Activated T-cell treated with anti-CD3 and anti-CD28 coated beads, Interleukin-2, amount 50 U/mL, for 4 hours (primary cell): ENCODE measurements at regions not wholly inside any gene's neighbourhood (a gene's known extent, or its start where the extent isn't known, plus 50 kb on each side); places are given as distances from the start of the nearest gene placed in this dataset.
"Not testable (repeated sequence)": the region's sequence is repeated elsewhere in the genome, so short reads cannot be mapped to it uniquely, and the experiment has no call there.

Experiments used
- ATAC-seq, 2 donors: fragments of 200-7000 bp; cut with Tn5 transposase; one replicate each; pipeline ENCODE4 v1.10.0; 2021
- DNase-seq: peaks from one replicate; pipeline ENCODE4 v3.0.0-alpha.2; 2020
- H3K27me3 Mint-ChIP-seq: one replicate; pipeline ENCODE4 v1.8.0; 2021; ENCODE audit warnings: low read depth, mixed read lengths
- H3K36me3 Mint-ChIP-seq: one replicate; pipeline ENCODE4 v1.8.0; 2022; ENCODE audit warnings: mixed read lengths; ENCODE audit not compliant: insufficient read depth
- H3K4me1 Mint-ChIP-seq: one replicate; pipeline ENCODE4 v1.8.0; 2021; ENCODE audit warnings: low read depth, mixed read lengths
- H3K4me3 Mint-ChIP-seq: one replicate; pipeline ENCODE4 v1.8.0; 2021; ENCODE audit warnings: mild to moderate bottlenecking, moderate library complexity, mixed read lengths
- H3K9me3 Mint-ChIP-seq: one replicate; pipeline ENCODE4 v1.8.0; 2021; ENCODE audit warnings: mixed read lengths

DNA sequence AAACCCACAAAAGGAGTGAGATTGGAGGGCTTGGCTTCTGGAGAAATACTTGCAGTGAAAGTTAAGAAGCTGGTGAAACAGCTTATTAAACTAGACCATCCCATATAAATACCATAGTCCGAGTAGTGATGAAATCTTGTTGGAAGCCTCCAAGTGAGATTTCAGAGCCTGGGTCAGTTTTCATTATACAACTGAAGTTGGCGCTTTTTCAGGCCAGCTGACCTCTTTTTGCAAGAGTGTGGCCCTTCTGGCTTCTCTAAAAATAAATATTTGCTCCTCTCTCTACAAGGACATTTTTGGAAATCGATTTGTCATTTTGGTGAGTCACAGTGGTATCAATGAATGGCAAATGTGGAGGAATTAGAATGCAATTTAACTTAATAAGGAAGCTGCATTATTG is 51.2 kb upstream of the THRB start:
- DNase-seq (no peak), ATAC-seq (no peak)
- Mint-ChIP-seq H3K27me3 (no peaks in the 10 kb centered on the region), H3K4me3 (no peak overlapping the region), H3K9me3 (no peaks in the 10 kb centered on the region), H3K4me1 (no peaks in the 10 kb centered on the region), H3K36me3 (no peaks in the 10 kb centered on the region)

DNA sequence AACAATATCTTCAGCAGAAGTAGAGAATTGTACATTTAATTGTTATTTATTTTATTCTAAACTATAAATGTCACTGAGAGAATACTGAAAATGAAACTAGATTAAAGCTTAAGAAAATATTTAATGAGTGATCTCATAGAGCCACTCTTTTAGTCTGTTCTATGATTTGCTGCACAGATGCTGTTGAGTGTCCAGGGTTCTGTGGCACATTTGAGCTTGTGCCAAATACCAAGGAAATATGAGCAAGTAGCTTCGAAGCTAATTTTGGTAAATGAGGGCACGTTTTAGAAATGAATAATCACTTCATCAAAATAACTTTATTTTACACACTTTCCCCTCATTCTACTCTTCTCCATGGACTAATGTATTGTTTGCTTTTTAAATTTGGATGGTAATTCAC is 53.6 kb upstream of the THRB start:
- Mint-ChIP-seq H3K36me3 (no peaks in the 10 kb centered on the region), H3K4me3 (no peak overlapping the region), H3K9me3 (no peaks in the 10 kb centered on the region), H3K4me1 (no peaks in the 10 kb centered on the region), H3K27me3 (no peaks in the 10 kb centered on the region)
- no peak for DNase-seq
- ATAC-seq = no peak

DNA sequence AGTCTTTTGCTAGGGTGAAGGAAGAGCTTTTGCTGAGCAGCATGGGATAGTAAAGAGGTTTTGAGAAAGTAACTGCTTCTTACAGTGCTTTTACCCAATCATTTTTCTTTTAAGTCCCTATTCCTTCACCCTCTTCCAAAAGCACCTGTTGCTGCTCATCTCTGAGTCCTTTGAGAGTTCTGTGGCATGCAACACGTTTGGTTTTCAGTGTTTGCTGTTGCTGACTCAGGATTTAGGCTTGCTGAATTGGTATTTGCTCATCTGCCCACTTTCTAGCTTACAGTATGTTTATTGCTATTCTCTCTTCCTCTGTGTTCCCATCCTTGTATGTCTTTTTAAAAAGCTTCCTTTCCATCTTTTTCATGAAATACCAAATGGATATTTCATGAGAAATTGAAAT is 55.9 kb upstream of the THRB start:
- H3K4me3 Mint-ChIP-seq = no peak overlapping the region
- H3K4me1 Mint-ChIP-seq = no peaks in the 10 kb centered on the region
- no peak for ATAC-seq
- no peaks in the 10 kb centered on the region for H3K36me3 Mint-ChIP-seq
- no peaks in the 10 kb centered on the region for H3K27me3 Mint-ChIP-seq
- no peak for DNase-seq
- no peaks in the 10 kb centered on the region for H3K9me3 Mint-ChIP-seq

DNA sequence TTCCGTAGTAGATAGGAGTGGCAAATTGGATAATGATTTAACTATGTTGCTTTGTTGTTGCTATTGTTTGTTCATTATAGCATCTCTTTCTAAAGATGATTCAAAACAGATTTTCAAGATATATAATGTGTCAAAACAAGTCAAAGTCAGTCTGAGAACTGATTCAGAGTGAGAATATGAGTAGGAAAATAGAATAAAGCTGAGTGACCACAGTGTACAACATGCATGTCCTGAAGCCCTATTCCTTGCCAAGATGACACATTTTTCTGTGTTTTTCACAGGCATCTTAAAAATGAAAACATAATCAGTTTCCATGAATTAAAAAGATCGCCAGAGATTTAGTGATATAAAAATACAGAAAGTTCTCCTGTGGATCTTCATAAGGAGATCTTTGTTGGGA is 57.0 kb upstream of the THRB start:
- H3K9me3 Mint-ChIP-seq = no peaks in the 10 kb centered on the region
- DNase-seq (no peak), ATAC-seq (no peak)
- H3K27me3 Mint-ChIP-seq = no peaks in the 10 kb centered on the region
- no peaks in the 10 kb centered on the region for H3K4me1 Mint-ChIP-seq
- no peak overlapping the region for H3K4me3 Mint-ChIP-seq
- H3K36me3 Mint-ChIP-seq = no peaks in the 10 kb centered on the region

DNA sequence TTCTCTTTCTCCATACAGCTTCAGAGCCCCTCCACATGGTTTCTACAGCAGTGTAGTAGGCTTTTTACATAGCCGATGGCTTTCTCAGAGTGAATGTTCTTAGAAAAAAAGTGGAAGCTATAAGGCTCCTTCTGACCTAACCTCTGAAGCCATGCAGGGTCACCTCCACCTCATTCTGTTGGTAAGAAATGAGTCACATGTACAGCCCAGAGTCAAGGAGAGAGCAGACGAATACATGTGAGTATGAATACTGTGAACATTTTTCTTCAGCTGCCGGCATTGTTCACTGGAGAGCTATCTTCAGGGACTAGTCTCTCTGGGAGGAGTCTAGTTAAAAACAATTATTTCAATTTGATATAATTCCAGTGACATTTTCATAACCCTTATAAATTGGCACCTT is 68.2 kb upstream of the THRB start:
- Mint-ChIP-seq H3K4me3 (no peak overlapping the region), H3K27me3 (no peaks in the 10 kb centered on the region), H3K36me3 (no peaks in the 10 kb centered on the region), H3K4me1 (no peaks in the 10 kb centered on the region), H3K9me3 (peaks cover 5% of the 10 kb centered on the region)
- ATAC-seq (no peak), DNase-seq (no peak)

DNA sequence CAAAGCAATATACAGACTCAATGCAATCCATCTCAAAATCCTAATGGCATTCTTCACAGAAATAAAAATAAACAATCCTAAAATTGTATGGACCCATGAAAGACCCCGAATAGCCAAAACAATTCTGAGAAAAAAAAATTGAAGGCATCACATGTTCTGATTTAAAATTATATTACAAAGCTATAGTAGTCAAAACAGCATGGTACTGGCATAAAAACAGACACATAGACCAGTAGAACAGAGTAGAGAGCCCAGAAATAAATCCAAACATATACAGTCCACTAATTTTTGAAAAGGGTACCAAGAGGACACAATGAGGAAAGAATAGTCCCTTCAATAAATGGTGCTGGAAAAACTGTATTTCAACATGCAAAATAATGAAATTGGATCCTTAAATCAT is 70.4 kb upstream of the THRB start:
- Mint-ChIP-seq H3K4me3 (no peak overlapping the region), H3K4me1 (no peaks in the 10 kb centered on the region), H3K27me3 (no peaks in the 10 kb centered on the region), H3K9me3 (peaks cover 13% of the 10 kb centered on the region), H3K36me3 (no peaks in the 10 kb centered on the region)
- DNase-seq = no peak
- ATAC-seq = no peak

DNA sequence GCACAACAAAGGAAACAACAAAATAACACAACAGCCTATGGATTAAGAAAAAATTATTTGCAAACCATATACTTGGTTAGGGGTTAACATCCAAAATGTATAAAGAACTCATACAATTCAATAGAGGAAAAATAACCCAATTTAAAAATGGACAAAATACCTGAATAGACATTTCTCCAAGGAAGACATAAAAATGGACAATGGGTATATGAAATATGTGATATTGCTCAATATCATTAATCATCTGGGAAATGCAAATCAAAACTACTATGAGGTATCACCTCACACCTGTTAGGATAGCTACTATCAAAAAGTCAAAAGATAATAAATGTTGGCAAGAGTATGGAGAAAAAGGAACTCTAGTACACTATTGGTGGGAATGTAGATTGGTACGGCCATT is 71.0 kb upstream of the THRB start:
- H3K4me1 Mint-ChIP-seq = no peaks in the 10 kb centered on the region
- no peaks in the 10 kb centered on the region for H3K27me3 Mint-ChIP-seq
- no peak for ATAC-seq

DNA sequence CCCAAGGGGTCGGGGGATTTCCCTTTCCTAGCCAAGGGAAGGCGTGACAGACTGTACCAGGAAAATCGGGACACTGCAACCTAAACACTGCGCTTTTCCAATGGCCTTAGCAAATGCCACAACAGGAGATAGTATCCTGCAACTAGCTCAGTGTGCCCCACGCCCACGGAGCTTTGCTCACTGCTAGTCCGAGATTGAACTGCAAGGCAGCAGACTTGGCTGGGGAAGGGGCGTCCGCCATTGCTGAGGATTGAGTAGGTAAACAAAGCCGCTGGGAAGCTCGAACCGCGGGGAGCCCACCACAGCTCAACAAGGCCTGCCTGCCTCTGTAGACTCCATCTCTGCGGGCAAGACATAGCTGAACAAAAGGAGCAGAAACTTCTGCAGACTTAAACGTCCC is 72.3 kb upstream of the THRB start:
- ATAC-seq (no peak), DNase-seq (no peak)
- Mint-ChIP-seq H3K36me3 (no peaks in the 10 kb centered on the region), H3K27me3 (no peaks in the 10 kb centered on the region), H3K4me1 (no peaks in the 10 kb centered on the region), H3K9me3 (peaks cover 21% of the 10 kb centered on the region), H3K4me3 (no peak overlapping the region)

More for the DNA sequence above, 71.0 kb upstream of the THRB start:
- no peak for DNase-seq
- no peak overlapping the region for H3K4me3 Mint-ChIP-seq
- H3K36me3 Mint-ChIP-seq = no peaks in the 10 kb centered on the region
- peaks cover 15% of the 10 kb centered on the region for H3K9me3 Mint-ChIP-seq

DNA sequence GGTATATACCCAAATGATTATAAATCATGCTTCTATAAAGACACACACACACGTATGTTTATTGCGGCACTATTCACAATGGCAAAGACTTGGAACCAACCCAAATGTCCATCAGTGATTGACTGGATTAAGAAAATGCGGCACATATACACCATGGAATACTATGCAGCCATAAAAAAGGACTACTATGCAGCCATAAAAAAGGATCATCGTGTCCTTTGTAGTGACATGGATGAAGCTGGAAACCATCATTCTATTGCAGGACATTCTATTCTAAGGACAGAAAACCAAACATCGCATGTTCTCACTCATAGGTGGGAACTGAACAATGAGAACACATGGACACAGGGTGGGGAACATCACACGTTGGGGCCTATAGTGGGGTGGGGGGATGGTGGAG is 77.8 kb upstream of the THRB start:
- H3K4me3 Mint-ChIP-seq, H3K27me3 Mint-ChIP-seq, H3K36me3 Mint-ChIP-seq, DNase-seq, ATAC-seq, H3K4me1 Mint-ChIP-seq: not testable (repeated sequence)
- peaks cover 20% of the 10 kb centered on the region for H3K9me3 Mint-ChIP-seq

DNA sequence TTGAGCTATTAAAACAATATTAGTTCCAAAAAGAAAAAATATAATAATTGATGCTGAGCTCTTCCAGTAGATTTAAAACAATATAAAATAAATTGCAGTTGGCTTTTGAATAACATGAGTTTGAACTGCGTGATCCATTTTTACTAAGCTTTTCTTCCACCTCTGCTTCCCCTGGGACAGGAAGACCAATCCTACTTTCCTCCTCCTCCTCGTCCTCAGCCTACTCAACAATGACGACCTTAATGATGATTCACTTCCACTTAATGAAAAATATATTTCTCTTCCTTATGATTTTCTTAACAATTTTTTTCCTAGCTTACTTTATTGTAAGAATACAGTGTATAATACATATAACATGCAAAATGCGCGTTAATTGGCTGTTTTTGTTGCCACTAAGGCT is 78.9 kb upstream of the THRB start:
- DNase-seq (no peak), ATAC-seq (no peak)
- H3K4me1 Mint-ChIP-seq = no peaks in the 10 kb centered on the region
- H3K9me3 Mint-ChIP-seq = peaks cover 24% of the 10 kb centered on the region
- no peaks in the 10 kb centered on the region for H3K36me3 Mint-ChIP-seq
- H3K27me3 Mint-ChIP-seq = no peaks in the 10 kb centered on the region
- no peak overlapping the region for H3K4me3 Mint-ChIP-seq

DNA sequence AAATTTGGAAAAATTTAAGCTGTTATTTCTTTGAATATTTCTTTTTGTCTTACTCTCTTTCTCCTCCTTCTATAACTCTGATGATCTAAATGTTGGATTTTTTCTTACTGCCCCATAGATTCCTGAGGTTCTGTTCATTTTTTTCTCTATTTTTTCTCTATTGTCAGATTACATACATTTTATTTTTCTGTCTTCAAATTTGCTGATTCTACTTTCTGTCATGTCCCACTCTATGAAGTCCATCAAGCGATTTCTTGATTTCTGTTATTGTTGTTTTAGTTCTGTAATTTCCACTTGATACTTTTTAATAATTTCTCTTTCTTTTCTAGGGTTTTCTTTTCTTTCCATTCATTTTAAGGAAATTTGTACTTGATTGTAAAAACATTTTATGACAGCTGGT is 83.7 kb upstream of the THRB start:
- DNase-seq (no peak), ATAC-seq (no peak)
- Mint-ChIP-seq H3K36me3 (no peaks in the 10 kb centered on the region), H3K9me3 (peaks cover 8% of the 10 kb centered on the region), H3K4me1 (no peaks in the 10 kb centered on the region), H3K4me3 (no peak overlapping the region), H3K27me3 (no peaks in the 10 kb centered on the region)

DNA sequence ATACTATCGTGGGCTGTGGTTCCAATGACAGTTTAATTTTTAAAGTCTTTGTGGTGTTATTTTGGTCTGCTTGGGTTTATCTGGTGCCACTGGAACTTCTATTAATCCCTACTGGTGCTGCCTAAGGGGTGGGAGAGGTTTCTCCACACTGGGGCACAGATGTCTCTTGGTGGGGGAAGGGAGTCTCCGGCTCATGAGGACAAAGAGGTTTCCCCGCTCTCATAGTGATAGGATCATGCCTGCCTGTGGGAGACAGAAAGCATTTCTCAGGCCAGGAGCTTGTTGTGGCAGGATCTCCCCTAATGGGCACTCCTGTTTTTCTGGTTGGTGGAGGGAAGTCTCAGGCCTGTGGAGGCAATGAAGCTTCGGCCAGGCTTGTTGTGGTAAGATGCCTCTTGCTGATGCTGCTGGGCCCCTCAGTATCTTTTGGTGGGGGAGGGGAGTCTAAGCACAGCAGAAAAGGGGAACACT is 84.3 kb upstream of the THRB start:
- Mint-ChIP-seq H3K36me3 (no peaks in the 10 kb centered on the region), H3K9me3 (peaks cover 4% of the 10 kb centered on the region), H3K27me3 (no peaks in the 10 kb centered on the region), H3K4me3 (no peak overlapping the region), H3K4me1 (no peaks in the 10 kb centered on the region)
- DNase-seq (no peak), ATAC-seq (no peak)

DNA sequence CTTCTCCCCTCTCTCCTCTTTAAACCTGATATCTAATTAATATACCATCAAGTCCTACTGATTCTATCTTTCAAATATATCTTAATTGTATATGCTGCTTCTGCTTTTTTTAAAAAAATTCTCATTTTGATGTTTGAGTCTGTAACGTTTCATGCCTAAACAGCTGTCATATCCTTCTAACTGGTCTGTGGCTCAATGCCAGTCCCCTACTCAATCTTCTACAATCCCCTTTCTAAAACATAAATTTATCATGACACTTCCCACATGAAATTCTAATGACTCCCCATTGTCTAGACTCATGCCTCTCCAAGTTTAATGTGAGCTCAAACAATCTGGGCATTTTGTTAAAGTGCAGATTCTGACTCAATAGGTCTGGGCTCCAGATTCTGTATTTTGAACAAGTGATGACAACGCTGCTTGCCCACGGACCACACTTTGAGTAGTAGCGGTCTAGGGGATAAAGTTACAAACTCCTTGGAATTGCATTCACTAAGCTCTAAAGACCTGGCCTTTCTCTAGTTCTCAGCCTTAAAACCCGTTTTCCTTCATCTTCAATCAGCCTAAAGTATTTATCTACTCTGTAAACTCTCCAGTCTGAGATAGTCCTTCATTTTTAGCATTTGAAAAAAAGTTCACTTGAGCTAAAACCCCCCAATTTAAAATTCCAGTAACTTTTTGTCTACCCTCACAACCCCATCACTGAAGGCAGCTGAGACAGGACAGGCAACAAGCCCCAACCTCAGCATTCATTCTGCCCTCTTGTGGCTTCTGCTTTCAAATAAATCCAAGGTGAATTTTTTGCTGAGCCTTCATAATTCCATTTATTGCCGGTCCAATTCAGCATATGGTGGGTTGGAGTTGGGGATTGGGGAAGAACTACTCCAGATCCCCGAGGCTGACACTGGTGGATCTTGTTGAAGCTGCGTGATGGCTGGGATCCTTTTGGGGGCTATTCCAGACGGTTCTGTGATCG is 88.1 kb upstream of the THRB start:
- no peaks in the 10 kb centered on the region for H3K4me1 Mint-ChIP-seq
- H3K9me3 Mint-ChIP-seq = peaks cover 4% of the 10 kb centered on the region
- DNase-seq (no peak), ATAC-seq (no peak)
- H3K36me3 Mint-ChIP-seq = no peaks in the 10 kb centered on the region
- H3K27me3 Mint-ChIP-seq = no peaks in the 10 kb centered on the region
- no peak overlapping the region for H3K4me3 Mint-ChIP-seq

DNA sequence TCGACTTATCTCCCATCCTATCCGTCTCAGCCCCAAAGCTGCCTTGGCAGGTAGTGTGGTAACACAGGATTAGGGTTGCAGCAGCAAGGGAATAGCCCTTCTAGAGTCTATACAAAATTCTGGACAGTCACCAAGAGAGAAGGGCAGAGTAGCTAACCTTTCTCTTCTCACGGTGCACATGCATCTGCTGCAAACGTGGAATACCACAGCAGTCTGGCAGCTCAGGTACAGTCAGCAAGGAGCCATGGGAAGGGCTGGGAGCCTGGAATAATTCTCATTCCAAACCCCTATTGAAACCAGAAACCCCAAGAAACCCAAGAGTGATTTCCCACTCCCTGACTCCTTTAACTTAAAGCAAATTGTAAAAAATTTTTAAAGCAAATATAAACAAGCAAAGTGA is 92.3 kb upstream of the THRB start:
- Mint-ChIP-seq H3K4me3 (no peak overlapping the region), H3K9me3 (no peaks in the 10 kb centered on the region), H3K36me3 (no peaks in the 10 kb centered on the region), H3K4me1 (no peaks in the 10 kb centered on the region), H3K27me3 (no peaks in the 10 kb centered on the region)
- DNase-seq (no peak), ATAC-seq (no peak)
